ENCODE measurements at regions not wholly inside any gene's neighbourhood (a gene's known extent, or its start where the extent isn't known, plus 50 kb on each side); places are given as distances from the start of the nearest gene placed in this dataset.
"Not testable (repeated sequence)": the region's sequence is repeated elsewhere in the genome, so short reads cannot be mapped to it uniquely, and the experiment has no call there.

GRCh38 chr2:90289291-90289980 is 1598.0 kb downstream of the RPIA start:
- not testable (repeated sequence) for H4K8ac ChIP-seq (ENCODE audit: low read length); DNase-seq; H3K79me1 ChIP-seq (replicated peaks; ENCODE audit: low read length, poor library complexity, severe bottlenecking); H2AFZ ChIP-seq (ENCODE audit: low read depth, low read length); H3K27me3 ChIP-seq (ENCODE audit: control insufficient read depth in 1 of 2, insufficient read depth in 1 of 2, low read length in 2 of 2); H3K9me3 ChIP-seq (ENCODE audit: control insufficient read depth, low read length); H3K27ac ChIP-seq (ENCODE audit: low read length, poor library complexity, severe bottlenecking); H3K9ac ChIP-seq (ENCODE audit: low read length); H3K14ac ChIP-seq (ENCODE audit: low read length in 2 of 2); H2BK15ac ChIP-seq (ENCODE audit: low read depth, poor library complexity, severe bottlenecking); H3K4me2 ChIP-seq (ENCODE audit: low read length, poor library complexity, severe bottlenecking); H3K4me1 ChIP-seq (ENCODE audit: control insufficient read depth, insufficient read depth, low read depth, low read length); H4K91ac ChIP-seq (ENCODE audit: low read length); H3K4me3 ChIP-seq (ENCODE audit: insufficient read depth in 1 of 2, low read depth in 1 of 2, low read length in 2 of 2); H3K23ac ChIP-seq (ENCODE audit: low read length in 2 of 2); H3K36me3 ChIP-seq (ENCODE audit: control insufficient read depth in 1 of 2, insufficient read depth in 2 of 2, low read depth in 1 of 2, low read length in 2 of 2); H2BK12ac ChIP-seq (ENCODE audit: low read length in 2 of 2); H3K18ac ChIP-seq (ENCODE audit: low read depth in 1 of 2, low read length in 2 of 2); H2AK5ac ChIP-seq (ENCODE audit: low read length, severe bottlenecking); H2BK120ac ChIP-seq (ENCODE audit: low read depth, low read length); H2BK5ac ChIP-seq (ENCODE audit: low read depth, low read length, poor library complexity, severe bottlenecking); H3K4ac ChIP-seq (ENCODE audit: low read depth in 1 of 2, low read length in 2 of 2)
- WGBS, result 70% methylated on average over 2 of the region's 6 CpGs

GRCh38 chr2:90290701-90291100 is 1599.2 kb downstream of the RPIA start:
- not testable (repeated sequence) for H3K79me1 ChIP-seq (replicated peaks; ENCODE audit: low read length, poor library complexity, severe bottlenecking); H3K36me3 ChIP-seq (ENCODE audit: control insufficient read depth in 1 of 2, insufficient read depth in 2 of 2, low read depth in 1 of 2, low read length in 2 of 2); H3K18ac ChIP-seq (ENCODE audit: low read depth in 1 of 2, low read length in 2 of 2); H2BK12ac ChIP-seq (ENCODE audit: low read length in 2 of 2); H3K9ac ChIP-seq (ENCODE audit: low read length); H2AK5ac ChIP-seq (ENCODE audit: low read length, severe bottlenecking); H3K4me1 ChIP-seq (ENCODE audit: control insufficient read depth, insufficient read depth, low read depth, low read length); H3K9me3 ChIP-seq (ENCODE audit: control insufficient read depth, low read length); H3K4me3 ChIP-seq (ENCODE audit: insufficient read depth in 1 of 2, low read depth in 1 of 2, low read length in 2 of 2); DNase-seq; H2BK5ac ChIP-seq (ENCODE audit: low read depth, low read length, poor library complexity, severe bottlenecking); H3K14ac ChIP-seq (ENCODE audit: low read length in 2 of 2); H3K23ac ChIP-seq (ENCODE audit: low read length in 2 of 2); H3K4ac ChIP-seq (ENCODE audit: low read depth in 1 of 2, low read length in 2 of 2); H2BK120ac ChIP-seq (ENCODE audit: low read depth, low read length); H4K91ac ChIP-seq (ENCODE audit: low read length); H4K8ac ChIP-seq (ENCODE audit: low read length); H3K27me3 ChIP-seq (ENCODE audit: control insufficient read depth in 1 of 2, insufficient read depth in 1 of 2, low read length in 2 of 2); H3K4me2 ChIP-seq (ENCODE audit: low read length, poor library complexity, severe bottlenecking); H3K27ac ChIP-seq (ENCODE audit: low read length, poor library complexity, severe bottlenecking); H2BK15ac ChIP-seq (ENCODE audit: low read depth, poor library complexity, severe bottlenecking); H2AFZ ChIP-seq (ENCODE audit: low read depth, low read length)
- 80% methylated on average over 1 of the region's 5 CpGs for WGBS

GRCh38 chr2:90291168-90291883 is 1599.9 kb downstream of the RPIA start:
- not testable (repeated sequence) for H2AFZ ChIP-seq (ENCODE audit: low read depth, low read length); H3K4me2 ChIP-seq (ENCODE audit: low read length, poor library complexity, severe bottlenecking); H3K18ac ChIP-seq (ENCODE audit: low read depth in 1 of 2, low read length in 2 of 2); H3K14ac ChIP-seq (ENCODE audit: low read length in 2 of 2); H2BK120ac ChIP-seq (ENCODE audit: low read depth, low read length); H3K23ac ChIP-seq (ENCODE audit: low read length in 2 of 2); H3K4ac ChIP-seq (ENCODE audit: low read depth in 1 of 2, low read length in 2 of 2); H3K27ac ChIP-seq (ENCODE audit: low read length, poor library complexity, severe bottlenecking); H2AK5ac ChIP-seq (ENCODE audit: low read length, severe bottlenecking); H2BK12ac ChIP-seq (ENCODE audit: low read length in 2 of 2); H3K79me1 ChIP-seq (replicated peaks; ENCODE audit: low read length, poor library complexity, severe bottlenecking); H4K8ac ChIP-seq (ENCODE audit: low read length); H2BK15ac ChIP-seq (ENCODE audit: low read depth, poor library complexity, severe bottlenecking); H4K91ac ChIP-seq (ENCODE audit: low read length); H3K4me1 ChIP-seq (ENCODE audit: control insufficient read depth, insufficient read depth, low read depth, low read length); H3K36me3 ChIP-seq (ENCODE audit: control insufficient read depth in 1 of 2, insufficient read depth in 2 of 2, low read depth in 1 of 2, low read length in 2 of 2); H3K9me3 ChIP-seq (ENCODE audit: control insufficient read depth, low read length); H3K27me3 ChIP-seq (ENCODE audit: control insufficient read depth in 1 of 2, insufficient read depth in 1 of 2, low read length in 2 of 2); H3K4me3 ChIP-seq (ENCODE audit: insufficient read depth in 1 of 2, low read depth in 1 of 2, low read length in 2 of 2); H3K9ac ChIP-seq (ENCODE audit: low read length); DNase-seq; H2BK5ac ChIP-seq (ENCODE audit: low read depth, low read length, poor library complexity, severe bottlenecking)
- no CpG with 5 or more reads among the region's 5 CpGs for WGBS

DNA sequence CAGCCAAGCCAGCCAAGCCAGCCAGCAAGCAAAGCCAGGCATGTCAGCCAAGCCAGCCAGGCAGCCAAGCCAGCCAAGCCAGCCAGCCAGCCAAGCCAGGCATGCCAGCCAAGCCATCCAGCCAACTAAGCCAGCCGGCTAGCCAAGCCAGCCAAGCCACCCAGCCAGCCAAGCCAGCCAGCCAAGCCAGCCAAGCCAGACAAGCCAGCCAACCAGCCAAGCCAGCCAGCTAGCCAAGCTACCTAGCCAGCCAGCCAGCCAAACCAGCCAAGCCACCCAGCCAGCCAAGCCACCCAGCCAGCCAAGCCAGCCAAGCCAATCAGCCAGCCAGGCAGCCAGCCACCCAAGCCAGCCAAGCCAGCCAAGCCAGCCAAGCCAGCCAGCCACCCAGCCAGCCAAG is 1600.5 kb downstream of the RPIA start:
- H3K4ac ChIP-seq (ENCODE audit: low read depth in 1 of 2, low read length in 2 of 2); H3K9ac ChIP-seq (ENCODE audit: low read length); DNase-seq; H3K14ac ChIP-seq (ENCODE audit: low read length in 2 of 2); H2BK5ac ChIP-seq (ENCODE audit: low read depth, low read length, poor library complexity, severe bottlenecking); H3K4me1 ChIP-seq (ENCODE audit: control insufficient read depth, insufficient read depth, low read depth, low read length); H3K4me2 ChIP-seq (ENCODE audit: low read length, poor library complexity, severe bottlenecking); H4K91ac ChIP-seq (ENCODE audit: low read length); H3K23ac ChIP-seq (ENCODE audit: low read length in 2 of 2); H3K27me3 ChIP-seq (ENCODE audit: control insufficient read depth in 1 of 2, insufficient read depth in 1 of 2, low read length in 2 of 2); H3K27ac ChIP-seq (ENCODE audit: low read length, poor library complexity, severe bottlenecking); H2AK5ac ChIP-seq (ENCODE audit: low read length, severe bottlenecking); H3K18ac ChIP-seq (ENCODE audit: low read depth in 1 of 2, low read length in 2 of 2); H4K8ac ChIP-seq (ENCODE audit: low read length); H3K79me1 ChIP-seq (replicated peaks; ENCODE audit: low read length, poor library complexity, severe bottlenecking); H2AFZ ChIP-seq (ENCODE audit: low read depth, low read length); H2BK120ac ChIP-seq (ENCODE audit: low read depth, low read length); H3K9me3 ChIP-seq (ENCODE audit: control insufficient read depth, low read length); H2BK15ac ChIP-seq (ENCODE audit: low read depth, poor library complexity, severe bottlenecking); H3K4me3 ChIP-seq (ENCODE audit: insufficient read depth in 1 of 2, low read depth in 1 of 2, low read length in 2 of 2); H3K36me3 ChIP-seq (ENCODE audit: control insufficient read depth in 1 of 2, insufficient read depth in 2 of 2, low read depth in 1 of 2, low read length in 2 of 2); H2BK12ac ChIP-seq (ENCODE audit: low read length in 2 of 2): not testable (repeated sequence)
- no CpG with 5 or more reads among the region's 1 CpG for WGBS
